A549 (cell line): ENCODE measurements at regions not wholly inside any gene's neighbourhood (a gene's known extent, or its start where the extent isn't known, plus 50 kb on each side); places are given as distances from the start of the nearest gene placed in this dataset.

Source experiments
- CBX8 ChIP-seq: fragments of 200-600 bp; sonication (generic); IDR thresholded peaks from 2 replicates; pipeline ENCODE4 v1.6.1; 2016
- CHD4 ChIP-seq: fragments of 200-600 bp; sonication (generic); IDR thresholded peaks from 2 replicates; pipeline ENCODE4 v1.6.1; 2016; ENCODE audit warnings: antibody characterized with exemption, mild to moderate bottlenecking, borderline replicate concordance
- GATA3 ChIP-seq: IDR thresholded peaks from 2 replicates; pipeline ENCODE4 v1.6.1; 2012; ENCODE audit warnings: borderline replicate concordance
- MAFK ChIP-seq: fragments of 450-650 bp; IDR thresholded peaks from 2 replicates; pipeline ENCODE4 v1.6.1; 2014; ENCODE audit not compliant: partially characterized antibody
- MYC ChIP-seq: IDR thresholded peaks from 2 replicates; pipeline ENCODE4 v1.6.1; 2012; ENCODE audit warnings: mild to moderate bottlenecking, inconsistent platforms, low read length, improper control_type of control experiment, borderline replicate concordance
- PHF8 ChIP-seq: fragments of 200-600 bp; sonication (generic); IDR thresholded peaks from 2 replicates; pipeline ENCODE4 v1.6.1; 2016; ENCODE audit warnings: low read depth, mild to moderate bottlenecking, antibody characterized with exemption, moderate library complexity, borderline replicate concordance
- POLR2A ChIP-seq: IDR thresholded peaks from 2 replicates; pipeline ENCODE4 v1.6.1; 2012; ENCODE audit warnings: mild to moderate bottlenecking, low read length
- POLR2AphosphoS2 ChIP-seq: conservative IDR thresholded peaks from 2 replicates; pipeline ENCODE4 v1.6.1; 2012; ENCODE audit warnings: low read length, improper control_type of control experiment, inconsistent platforms
- RAD21 ChIP-seq, 2 experiments: fragments of >200 bp in 1 of 2; sonication (Bioruptor Twin) in 1 of 2; formaldehyde crosslinking in 1 of 2; IDR thresholded peaks in 1 of 2; conservative IDR thresholded peaks in 1 of 2; 2 replicates in 1 of 2; 3 replicates in 1 of 2; pipeline ENCODE4 v1.6.1; 2012 to 2018; ENCODE audit warnings: inconsistent platforms in 1 of 2
- RFX5 ChIP-seq: fragments of 450-650 bp; IDR thresholded peaks from 2 replicates; pipeline ENCODE4 v1.7.1; 2014; ENCODE audit warnings: antibody characterized with exemption, mild to moderate bottlenecking, moderate library complexity
- ZSCAN20 ChIP-seq: fragments of 250-450 bp; sonication (Bioruptor Pico); IDR thresholded peaks from 2 replicates; pipeline ENCODE4 v1.8.0; 2022; ENCODE audit warnings: mild to moderate bottlenecking, moderate library complexity
- TF ChIP-seq, protein P1 (sequence below): fragments of >200 bp; sonication (Bioruptor Twin); formaldehyde crosslinking; IDR thresholded peaks from 3 replicates; pipeline ENCODE4 v1.5.1; 2016
- TF ChIP-seq, protein P2 (sequence below): IDR thresholded peaks from 2 replicates; pipeline ENCODE4 v1.6.1; 2012; ENCODE audit warnings: low read depth, borderline replicate concordance

- no peak for TF ChIP-seq POLR2A
- TF ChIP-seq PHF8 = no peak
- TF ChIP-seq, protein P1, sequence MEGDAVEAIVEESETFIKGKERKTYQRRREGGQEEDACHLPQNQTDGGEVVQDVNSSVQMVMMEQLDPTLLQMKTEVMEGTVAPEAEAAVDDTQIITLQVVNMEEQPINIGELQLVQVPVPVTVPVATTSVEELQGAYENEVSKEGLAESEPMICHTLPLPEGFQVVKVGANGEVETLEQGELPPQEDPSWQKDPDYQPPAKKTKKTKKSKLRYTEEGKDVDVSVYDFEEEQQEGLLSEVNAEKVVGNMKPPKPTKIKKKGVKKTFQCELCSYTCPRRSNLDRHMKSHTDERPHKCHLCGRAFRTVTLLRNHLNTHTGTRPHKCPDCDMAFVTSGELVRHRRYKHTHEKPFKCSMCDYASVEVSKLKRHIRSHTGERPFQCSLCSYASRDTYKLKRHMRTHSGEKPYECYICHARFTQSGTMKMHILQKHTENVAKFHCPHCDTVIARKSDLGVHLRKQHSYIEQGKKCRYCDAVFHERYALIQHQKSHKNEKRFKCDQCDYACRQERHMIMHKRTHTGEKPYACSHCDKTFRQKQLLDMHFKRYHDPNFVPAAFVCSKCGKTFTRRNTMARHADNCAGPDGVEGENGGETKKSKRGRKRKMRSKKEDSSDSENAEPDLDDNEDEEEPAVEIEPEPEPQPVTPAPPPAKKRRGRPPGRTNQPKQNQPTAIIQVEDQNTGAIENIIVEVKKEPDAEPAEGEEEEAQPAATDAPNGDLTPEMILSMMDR = no peak
- no peak for TF ChIP-seq MYC
- TF ChIP-seq, protein P2, sequence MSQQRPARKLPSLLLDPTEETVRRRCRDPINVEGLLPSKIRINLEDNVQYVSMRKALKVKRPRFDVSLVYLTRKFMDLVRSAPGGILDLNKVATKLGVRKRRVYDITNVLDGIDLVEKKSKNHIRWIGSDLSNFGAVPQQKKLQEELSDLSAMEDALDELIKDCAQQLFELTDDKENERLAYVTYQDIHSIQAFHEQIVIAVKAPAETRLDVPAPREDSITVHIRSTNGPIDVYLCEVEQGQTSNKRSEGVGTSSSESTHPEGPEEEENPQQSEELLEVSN = no peak
- TF ChIP-seq CHD4 = no peak
- TF ChIP-seq CBX8 = no peak
- TF ChIP-seq POLR2AphosphoS2 = no peak
- no peak for TF ChIP-seq RFX5
- no peak for TF ChIP-seq GATA3
- no peak for TF ChIP-seq MAFK
- no peak for TF ChIP-seq RAD21 (conservative IDR thresholded peaks at IDR 0.05 in 1 of 2, IDR thresholded peaks at IDR 0.05 in 1 of 2)
- TF ChIP-seq ZSCAN20 (CRISPR knock-in tag) = no peak
Measured at GRCh38 chr3:173249457-173249856, 108.4 kb upstream of the SPATA16 start.
